ENCODE measurements at regions not wholly inside any gene's neighbourhood (a gene's known extent, or its start where the extent isn't known, plus 50 kb on each side); places are given as distances from the start of the nearest gene placed in this dataset.

DNA sequence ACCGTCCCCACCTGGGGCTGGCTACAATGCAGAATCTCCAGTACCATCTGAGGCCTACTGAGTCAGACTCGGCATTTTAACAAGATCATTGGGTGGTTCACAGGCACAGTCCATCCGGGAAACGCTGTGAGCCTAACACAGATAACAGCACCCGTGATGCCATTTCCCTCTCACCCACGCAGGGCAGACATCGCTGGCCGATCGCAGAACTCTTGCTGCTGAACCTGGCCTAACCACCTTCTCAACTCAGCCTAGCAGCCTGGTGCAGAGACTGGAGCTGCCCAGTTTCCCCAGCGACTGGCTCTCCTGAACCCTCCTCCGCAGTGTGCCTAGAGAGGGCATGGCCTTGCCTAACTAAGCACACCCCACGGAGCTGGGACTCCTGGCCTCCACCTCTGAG, 83.3 kb downstream of the NCOR2 start:
- intact Hi-C loops (cut with DNase I): loop anchor here (10.0 kb wide), 1 partner anchor 281 kb away; no protein-coding TSS in a partner anchor
- no peak for DNase-seq
- H3K4me1 ChIP-seq: peaks cover 9 to 20% of the 10 kb centered on the region in 2 donors
- TF ChIP-seq POLR2A (IDR thresholded peaks at IDR 0.05): no peak
- TF ChIP-seq, protein P1, sequence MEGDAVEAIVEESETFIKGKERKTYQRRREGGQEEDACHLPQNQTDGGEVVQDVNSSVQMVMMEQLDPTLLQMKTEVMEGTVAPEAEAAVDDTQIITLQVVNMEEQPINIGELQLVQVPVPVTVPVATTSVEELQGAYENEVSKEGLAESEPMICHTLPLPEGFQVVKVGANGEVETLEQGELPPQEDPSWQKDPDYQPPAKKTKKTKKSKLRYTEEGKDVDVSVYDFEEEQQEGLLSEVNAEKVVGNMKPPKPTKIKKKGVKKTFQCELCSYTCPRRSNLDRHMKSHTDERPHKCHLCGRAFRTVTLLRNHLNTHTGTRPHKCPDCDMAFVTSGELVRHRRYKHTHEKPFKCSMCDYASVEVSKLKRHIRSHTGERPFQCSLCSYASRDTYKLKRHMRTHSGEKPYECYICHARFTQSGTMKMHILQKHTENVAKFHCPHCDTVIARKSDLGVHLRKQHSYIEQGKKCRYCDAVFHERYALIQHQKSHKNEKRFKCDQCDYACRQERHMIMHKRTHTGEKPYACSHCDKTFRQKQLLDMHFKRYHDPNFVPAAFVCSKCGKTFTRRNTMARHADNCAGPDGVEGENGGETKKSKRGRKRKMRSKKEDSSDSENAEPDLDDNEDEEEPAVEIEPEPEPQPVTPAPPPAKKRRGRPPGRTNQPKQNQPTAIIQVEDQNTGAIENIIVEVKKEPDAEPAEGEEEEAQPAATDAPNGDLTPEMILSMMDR (IDR thresholded peaks at IDR 0.05): no peak
- H3K4me3 ChIP-seq (replicated peaks in 1 of 3): no peak overlapping the region
- H3K27ac ChIP-seq: no peak overlapping the region
- no peaks in the 10 kb centered on the region for H3K27me3 ChIP-seq
- no peaks in the 10 kb centered on the region for H3K9me3 ChIP-seq
- WGBS, 2 donors: 84 to 87% methylated on average over 10 to 12 of the region's 12 CpGs
- H3K36me3 ChIP-seq: peaks cover 3 to 28% of the 10 kb centered on the region in 2 donors

- no peaks in the 10 kb centered on the region for H3K9me3 ChIP-seq
- H3K4me1 ChIP-seq: peaks cover 9 to 20% of the 10 kb centered on the region in 2 donors
- no peak overlapping the region for H3K4me3 ChIP-seq (replicated peaks in 1 of 3)
- TF ChIP-seq POLR2A (IDR thresholded peaks at IDR 0.05): no peak
- TF ChIP-seq, protein P1 (IDR thresholded peaks at IDR 0.05): no peak
- no peaks in the 10 kb centered on the region for H3K27me3 ChIP-seq
- intact Hi-C loops (cut with DNase I): loop anchor here (10.0 kb wide), 1 partner anchor 282 kb away; no protein-coding TSS in a partner anchor
- H3K36me3 ChIP-seq: peaks cover 3 to 28% of the 10 kb centered on the region in 2 donors
- DNase-seq: no peak
- 80 to 84% methylated on average over 18 to 20 of the region's 27 CpGs for WGBS, 2 donors
- no peak overlapping the region for H3K27ac ChIP-seq
Measured at GRCh38 chr12:124482901-124483799, 84.3 kb downstream of the NCOR2 start.

DNA sequence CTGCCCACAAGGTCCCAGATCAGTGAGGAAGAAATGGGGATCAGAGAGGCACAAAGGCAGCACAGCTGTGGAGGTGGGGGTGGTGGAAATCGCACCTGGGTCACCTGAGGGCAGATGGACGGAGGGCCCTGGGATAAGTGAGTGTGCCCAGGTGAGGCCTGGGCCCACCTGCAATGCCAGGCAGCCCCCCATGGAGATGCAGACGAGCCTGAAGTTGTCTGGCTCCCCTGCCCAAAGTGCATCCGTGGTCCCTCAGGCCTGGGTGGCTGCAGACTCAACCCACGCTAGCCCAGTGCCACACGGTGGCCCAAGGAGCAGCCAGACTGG, 84.9 kb downstream of the NCOR2 start:
- intact Hi-C loops (cut with DNase I): loop anchor here (10.0 kb wide), 1 partner anchor 282 kb away; no protein-coding TSS in a partner anchor
- TF ChIP-seq, protein P1 (IDR thresholded peaks at IDR 0.05): no peak
- TF ChIP-seq POLR2A (IDR thresholded peaks at IDR 0.05): no peak
- Histone ChIP-seq H3K9me3 (no peaks in the 10 kb centered on the region), H3K36me3 (peaks cover 3 to 28% of the 10 kb centered on the region in 2 donors), H3K27ac (no peak overlapping the region), H3K4me1 (peaks cover 9 to 20% of the 10 kb centered on the region in 2 donors), H3K27me3 (no peaks in the 10 kb centered on the region), H3K4me3 (replicated peaks in 1 of 3) (no peak overlapping the region)
- 96 to 100% methylated on average over 2 to 5 of the region's 6 CpGs for WGBS, 2 donors
- DNase-seq: no peak

GRCh38 chr12:124481772-124482566, 85.4 kb downstream of the NCOR2 start:
- Histone ChIP-seq H3K27ac (no peak overlapping the region), H3K36me3 (peaks cover 3 to 28% of the 10 kb centered on the region in 2 donors), H3K4me3 (replicated peaks in 1 of 3) (no peak overlapping the region), H3K9me3 (no peaks in the 10 kb centered on the region), H3K27me3 (no peaks in the 10 kb centered on the region), H3K4me1 (peaks cover 9 to 20% of the 10 kb centered on the region in 2 donors)
- TF ChIP-seq POLR2A (IDR thresholded peaks at IDR 0.05): no peak
- TF ChIP-seq, protein P1 (IDR thresholded peaks at IDR 0.05): no peak
- DNase-seq: no peak
- 87 to 94% methylated on average over 7 to 16 of the region's 19 CpGs for WGBS, 2 donors
- intact Hi-C loops (cut with DNase I): loop anchor here (10.0 kb wide), 1 partner anchor 283 kb away; no protein-coding TSS in a partner anchor

Data from thyroid gland (tissue), 4 donors.